OCI-LY3 (cell line): ENCODE measurements at regions not wholly inside any gene's neighbourhood (a gene's known extent, or its start where the extent isn't known, plus 50 kb on each side); places are given as distances from the start of the nearest gene placed in this dataset.

Experiments
- CTCF ChIP-seq: fragments of 200-600, 300-600 bp; sonication (generic); IDR thresholded peaks from 2 replicates; pipeline ENCODE4 v1.5.1; 2014; ENCODE audit warnings: antibody characterized with exemption, low read length, low read depth
- EZH2phosphoT487 ChIP-seq: fragments of 200-600 bp; shearing (Covaris generic); IDR thresholded peaks from 2 replicates; pipeline ENCODE4 v1.6.1; 2018; ENCODE audit warnings: antibody characterized with exemption, mixed run types, low read depth

GRCh38 chr11:37995886-37996285 is 1397.8 kb upstream of the RAG2 start:
- TF ChIP-seq CTCF, result no peak
- no peak for TF ChIP-seq EZH2phosphoT487
